GM19455 (cell line): ENCODE measurements at regions not wholly inside any gene's neighbourhood (a gene's known extent, or its start where the extent isn't known, plus 50 kb on each side); places are given as distances from the start of the nearest gene placed in this dataset.

ENCODE experiments used
- ATAC-seq: cut with Tn5 transposase; IDR thresholded peaks from one replicate; pipeline ENCODE4 v1.9.1; 2021; ENCODE audit not compliant: unreplicated experiment

DNA sequence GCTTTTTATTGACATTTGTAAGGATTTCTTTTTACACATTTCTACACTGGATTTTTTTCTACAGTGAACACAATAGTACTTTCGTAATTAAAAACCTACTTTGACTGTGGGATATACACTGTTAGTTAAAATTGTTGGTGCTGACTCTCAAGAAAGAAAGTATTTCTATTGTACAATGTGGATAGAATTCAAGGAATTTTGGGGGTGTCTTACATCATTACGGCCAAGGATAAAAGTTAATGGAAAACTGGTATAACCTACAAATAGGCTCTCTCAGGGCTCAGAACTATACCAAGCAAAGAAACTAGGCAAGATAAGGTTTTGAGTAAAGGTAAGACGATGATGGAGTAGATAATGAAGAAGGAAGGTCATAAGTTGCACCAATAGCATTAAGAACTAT lies 198.4 kb upstream of the PARD3B start:
- ATAC-seq = no peak

DNA sequence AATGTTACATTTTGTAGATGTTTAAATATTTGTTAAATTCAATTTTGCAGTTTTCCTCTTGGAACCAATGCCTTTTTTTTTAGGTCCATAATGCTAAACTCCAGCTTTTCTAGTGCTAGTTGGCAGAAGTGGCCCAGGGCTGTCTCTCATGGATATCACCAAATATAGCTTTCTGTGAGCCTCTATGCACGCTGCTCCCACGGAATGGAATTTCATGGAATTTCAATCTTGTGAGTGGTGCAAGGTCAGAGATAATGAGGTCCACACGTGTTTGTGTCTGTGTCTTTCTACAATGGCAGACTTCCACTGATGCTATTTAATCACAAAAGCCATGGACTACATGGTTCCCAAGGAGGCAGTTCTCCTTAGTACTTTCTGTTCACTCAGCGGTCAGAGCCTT lies 191.5 kb upstream of the PARD3B start:
- no peak for ATAC-seq

DNA sequence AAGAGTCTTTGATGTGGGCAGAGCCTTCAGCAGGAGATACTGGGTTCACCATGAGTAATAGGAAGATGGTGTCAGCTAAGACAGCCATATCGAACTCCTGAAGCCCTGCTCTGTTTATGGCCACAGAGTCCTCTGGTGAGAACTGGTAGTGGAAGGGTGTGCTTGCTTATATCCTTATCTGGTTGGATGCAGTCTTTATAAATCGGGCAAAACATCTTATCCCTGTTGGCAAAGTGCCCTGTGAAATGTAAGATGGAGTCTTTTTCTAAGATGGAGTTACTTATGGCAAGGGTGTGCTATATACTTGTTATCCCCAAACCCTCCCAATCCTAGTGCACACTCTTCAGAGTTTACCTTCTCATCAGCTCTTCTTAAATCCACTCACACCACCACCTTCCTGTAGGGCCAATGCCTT lies 190.8 kb upstream of the PARD3B start:
- ATAC-seq = no peak

DNA sequence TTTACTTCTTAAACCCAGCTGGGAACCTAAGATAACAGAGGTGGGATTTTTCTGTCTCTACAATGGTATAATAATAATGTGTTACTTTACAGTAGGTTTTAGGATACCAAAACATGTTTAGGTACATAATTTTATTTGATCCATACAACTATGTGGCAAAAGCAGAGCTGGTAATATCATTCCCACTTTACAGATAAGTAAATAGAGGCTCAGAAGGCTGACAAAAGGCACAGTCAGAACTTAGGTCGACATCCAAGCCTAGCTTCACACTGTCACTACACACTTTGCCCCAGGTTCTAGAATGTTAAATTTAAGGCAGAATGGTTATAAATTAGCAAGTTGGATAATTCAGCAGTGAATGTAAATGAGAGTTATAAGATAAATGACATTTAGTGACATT lies 189.6 kb upstream of the PARD3B start:
- ATAC-seq = no peak

DNA sequence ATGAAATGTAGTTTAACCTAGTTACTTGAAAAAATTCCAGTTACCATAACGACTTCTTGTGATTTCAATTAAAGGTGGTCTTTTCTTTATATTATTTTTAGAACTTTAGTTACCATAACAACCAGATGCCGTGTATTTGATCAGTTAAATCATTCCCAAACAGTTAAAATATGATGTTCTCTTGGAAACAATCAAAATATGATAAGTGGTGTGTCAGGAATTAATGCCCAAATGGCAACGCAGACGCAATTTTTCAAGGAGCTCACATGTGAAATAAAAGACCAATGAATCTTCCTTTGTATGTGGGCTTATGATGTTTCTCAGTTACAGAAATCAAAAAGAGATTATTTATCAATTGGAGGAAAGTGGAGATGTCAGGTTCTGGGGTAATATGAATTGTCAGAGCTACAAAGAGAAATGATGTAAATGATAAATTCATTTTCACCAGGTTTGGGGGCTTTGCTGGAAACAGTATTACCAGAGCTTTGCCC lies 189.1 kb upstream of the PARD3B start:
- no peak for ATAC-seq

DNA sequence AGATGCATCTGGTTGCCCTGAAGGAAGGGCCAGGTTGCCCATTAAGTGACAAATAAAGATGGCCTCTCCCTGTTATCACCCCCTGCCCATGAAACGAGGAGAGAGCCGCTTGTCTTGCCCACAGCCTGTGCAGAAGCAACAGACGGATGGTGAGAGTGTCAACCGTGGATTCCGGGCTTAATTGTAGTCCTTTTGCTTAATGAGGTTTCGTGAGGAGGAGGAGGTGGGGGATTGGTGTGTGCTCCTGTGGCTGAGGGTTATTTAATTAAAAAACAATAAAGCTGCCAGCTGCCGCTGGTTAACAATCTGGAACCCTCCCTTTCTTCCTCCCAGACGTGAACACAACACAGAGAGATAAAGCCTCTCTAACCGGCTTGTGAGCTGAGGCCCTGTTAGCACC lies 188.0 kb upstream of the PARD3B start:
- no peak for ATAC-seq

DNA sequence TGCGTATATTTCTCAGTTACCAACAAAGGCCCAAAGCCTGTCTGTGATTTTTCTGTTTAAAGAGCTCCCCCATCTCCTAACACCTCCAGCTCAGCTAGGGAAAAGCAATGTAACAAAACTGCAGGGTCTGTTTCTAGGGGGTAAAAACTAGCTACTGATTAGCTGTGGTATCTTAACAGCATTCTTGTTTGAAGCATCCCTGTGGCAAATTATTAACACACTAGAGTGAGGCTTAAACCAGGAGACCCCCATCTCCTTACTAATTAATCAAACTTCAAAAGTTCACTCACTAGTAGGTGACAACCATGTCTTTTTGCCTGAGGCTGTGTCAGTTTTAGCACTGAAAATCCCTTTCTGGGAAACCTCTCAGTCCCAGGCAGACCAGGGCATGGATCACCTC lies 186.2 kb upstream of the PARD3B start:
- ATAC-seq = no peak

DNA sequence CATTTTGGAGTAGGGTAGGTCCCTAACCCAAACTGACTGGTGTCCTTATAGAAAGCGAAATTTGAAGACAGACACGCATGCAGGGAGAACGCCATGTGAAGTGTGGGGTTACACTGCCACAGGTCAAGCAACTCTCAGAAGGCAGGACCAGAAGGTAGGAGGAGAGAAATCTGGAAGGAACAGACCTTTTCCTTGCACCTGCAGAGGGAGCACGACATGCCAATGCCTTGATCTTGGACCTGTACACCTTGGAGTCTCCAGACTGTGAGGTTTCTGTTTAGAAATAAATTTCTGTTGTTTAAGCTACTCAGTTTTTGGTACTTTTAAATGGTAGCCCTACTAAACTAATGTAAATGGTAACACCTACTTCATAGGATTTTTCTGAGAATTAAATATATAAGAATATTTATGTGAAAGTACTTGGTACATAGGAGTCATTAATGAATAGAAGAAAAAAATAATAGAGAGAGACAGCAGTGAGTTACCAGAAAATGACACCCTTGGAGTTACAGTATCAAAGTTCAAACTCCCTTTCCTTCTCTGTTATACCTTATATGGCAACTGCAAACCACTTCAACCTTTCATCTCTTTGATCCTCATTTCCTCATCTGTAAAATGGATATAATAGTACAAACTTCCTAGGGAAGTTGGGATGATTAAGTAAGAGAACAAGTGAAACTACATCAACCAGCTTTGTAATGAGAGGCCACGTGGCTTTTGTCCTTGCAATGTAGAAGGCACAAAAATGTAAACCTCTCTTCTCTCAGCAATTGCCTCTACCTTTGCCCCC lies 184.9 kb upstream of the PARD3B start:
- no peak for ATAC-seq

DNA sequence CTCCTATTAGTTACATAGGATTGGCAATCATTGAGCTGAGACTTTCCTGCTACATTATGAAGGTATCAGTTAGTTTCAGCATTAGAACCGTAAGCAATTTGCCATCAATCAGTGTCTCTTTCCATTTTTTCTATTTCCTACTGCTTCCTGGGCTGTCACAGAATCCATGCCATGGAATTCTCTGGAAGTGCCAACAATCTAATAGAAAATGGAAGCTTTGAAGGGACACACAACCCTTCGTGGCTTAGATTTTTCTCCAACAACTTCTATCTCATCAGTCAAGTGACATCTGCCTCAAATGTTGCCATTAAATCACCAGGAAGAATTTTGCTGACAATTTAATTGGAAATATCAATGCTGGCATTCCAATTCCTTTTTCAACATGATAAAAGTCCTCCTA lies 183.5 kb upstream of the PARD3B start:
- no peak for ATAC-seq

DNA sequence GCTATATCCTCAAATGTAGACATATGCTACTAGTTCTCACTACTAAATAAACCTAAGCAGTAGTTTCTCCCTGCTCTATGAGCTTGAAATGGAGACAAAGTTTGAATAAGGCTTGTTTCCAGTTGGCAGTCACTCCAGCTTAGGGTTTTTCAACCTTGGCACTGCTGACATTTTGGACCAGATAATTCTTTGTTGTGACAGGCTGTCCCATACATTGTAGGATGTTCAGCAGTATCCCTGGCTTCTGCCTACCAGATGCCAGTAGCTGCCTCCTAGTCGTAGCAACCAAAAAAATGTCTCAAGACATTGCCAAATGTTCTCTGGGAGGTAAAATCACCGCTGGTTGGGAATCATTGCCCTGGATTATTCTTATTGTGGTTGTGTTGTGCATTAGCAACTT lies 182.7 kb upstream of the PARD3B start:
- no peak for ATAC-seq

DNA sequence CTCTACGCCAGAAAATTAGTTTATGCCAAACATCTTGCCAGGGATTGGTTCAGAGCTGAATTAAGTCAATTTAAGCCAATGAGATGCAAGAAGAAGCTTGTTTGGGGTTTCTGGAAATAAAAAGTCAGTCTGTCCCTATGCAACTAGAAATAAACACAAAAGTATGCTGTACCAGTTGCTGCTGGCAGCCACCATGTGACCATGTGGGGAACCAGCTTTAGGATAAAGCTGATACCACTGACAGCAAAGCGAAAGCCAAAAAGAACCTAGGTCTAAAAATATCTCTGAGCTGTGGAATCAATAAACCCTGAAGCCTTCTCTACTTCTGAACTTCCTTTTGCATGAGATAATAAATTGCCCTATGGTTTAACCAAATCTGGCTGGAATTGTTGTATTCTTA lies 181.8 kb upstream of the PARD3B start:
- no peak for ATAC-seq

DNA sequence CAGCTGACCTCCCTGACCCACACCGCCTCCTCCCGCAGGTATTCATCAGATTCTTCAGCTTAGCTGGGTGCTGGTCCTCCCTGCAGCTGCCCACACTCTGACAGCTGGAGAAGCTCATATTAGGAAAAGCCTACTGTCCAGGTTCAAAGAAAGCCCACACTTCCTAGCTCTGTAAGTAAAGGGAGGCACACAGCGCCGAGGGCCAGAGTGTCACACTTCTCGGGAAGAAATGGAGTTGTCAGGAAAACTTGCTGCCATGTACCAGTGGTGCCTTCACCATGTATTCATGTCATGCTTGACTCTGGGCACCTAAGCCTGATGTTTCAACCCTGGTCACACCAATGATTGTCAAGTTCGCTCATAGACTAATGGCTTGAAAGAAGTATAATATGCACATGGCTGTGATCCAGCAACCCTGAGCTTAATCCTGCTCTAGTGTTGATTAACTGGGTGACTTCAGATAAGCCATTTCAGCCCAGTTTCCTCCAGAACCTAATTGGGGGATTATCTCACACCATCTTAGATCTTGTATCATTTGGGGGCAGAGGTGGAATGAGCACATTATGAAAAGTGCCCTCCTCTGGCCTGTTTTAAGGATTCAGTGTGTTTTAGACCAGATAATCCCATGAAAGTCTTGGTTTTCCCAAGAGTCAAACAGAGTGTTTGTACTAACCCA lies 180.3 kb upstream of the PARD3B start:
- ATAC-seq = no peak

DNA sequence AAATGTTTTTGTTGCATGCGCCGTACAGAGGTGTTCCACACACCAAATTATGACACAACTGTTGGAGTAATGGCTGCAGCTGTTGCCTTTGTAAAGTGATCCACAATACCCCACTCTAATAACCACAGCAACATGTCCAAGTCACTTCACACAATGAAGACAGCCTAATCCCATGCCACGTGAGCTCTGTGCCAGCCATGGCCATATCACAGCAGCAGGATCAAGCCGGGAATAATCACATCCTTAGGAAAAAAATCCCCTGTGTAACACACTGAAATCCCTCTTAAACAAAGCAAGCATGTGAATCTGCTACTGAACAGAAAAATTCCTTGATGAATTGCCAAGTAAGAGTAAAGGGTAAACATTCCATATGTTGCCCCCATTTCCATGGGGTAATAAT lies 179.5 kb upstream of the PARD3B start:
- no peak for ATAC-seq

DNA sequence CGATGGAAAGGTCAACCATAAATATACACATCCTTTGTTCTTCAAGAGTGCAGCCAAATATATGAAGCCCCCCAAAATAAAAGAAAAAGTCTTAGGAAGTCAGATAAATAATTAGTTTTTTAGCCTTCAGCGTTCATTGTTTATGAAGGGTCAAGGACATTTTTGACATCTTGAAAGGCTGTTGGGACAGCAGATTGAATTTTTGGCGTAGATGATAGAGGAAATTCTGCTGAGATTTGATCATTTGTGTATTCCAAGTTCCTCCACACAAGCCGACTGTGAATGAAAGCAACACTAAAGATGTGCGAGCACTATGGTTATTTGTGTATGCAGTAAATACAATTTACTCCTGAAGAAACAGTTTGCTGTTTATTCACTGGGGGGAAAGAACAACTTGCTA lies 177.8 kb upstream of the PARD3B start:
- no peak for ATAC-seq

DNA sequence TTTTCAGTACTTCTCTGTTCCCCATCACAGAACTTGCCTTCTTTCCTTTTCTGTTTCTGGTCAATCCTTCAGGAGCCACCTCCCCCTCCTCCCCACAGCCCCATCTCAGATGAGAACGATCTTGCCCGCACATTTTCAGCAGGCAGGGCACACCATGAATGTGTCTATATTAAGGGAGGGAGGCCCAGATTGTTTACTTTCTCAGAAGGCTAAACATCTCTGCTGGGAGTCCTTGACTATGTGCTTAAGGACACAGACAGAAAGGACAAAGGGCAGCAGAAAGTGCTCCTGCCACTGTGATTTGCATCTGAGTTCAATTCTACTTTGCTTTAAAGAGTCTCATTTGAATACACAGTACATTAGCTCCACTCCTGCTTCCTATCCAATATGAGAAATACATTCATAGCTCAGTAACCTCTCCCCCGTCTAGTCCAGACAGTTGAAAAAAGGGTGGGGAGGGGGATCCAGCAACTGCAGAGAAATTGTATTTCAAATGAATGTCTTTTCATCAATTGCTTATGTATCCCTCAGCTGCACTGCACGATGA lies 175.0 kb upstream of the PARD3B start:
- no peak for ATAC-seq

DNA sequence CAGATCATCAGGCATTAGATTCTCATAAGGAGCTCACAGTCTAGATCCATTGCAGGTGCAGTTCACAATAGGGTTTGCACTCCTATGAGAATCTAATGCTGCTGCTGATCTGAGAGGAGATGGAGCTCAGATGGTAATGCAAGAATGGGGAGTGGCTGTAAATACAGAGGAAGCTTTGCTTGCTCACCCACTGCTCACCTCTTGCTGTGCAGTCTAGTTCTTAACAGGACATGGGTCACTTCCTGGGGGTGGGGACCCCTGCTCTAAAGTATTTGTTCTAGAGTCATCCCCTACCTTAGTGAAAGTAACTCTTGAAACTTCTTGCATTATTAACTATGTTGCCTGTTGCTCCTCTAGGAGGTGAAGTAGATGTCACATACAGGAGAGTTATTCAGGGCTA lies 171.3 kb upstream of the PARD3B start:
- ATAC-seq = no peak

DNA sequence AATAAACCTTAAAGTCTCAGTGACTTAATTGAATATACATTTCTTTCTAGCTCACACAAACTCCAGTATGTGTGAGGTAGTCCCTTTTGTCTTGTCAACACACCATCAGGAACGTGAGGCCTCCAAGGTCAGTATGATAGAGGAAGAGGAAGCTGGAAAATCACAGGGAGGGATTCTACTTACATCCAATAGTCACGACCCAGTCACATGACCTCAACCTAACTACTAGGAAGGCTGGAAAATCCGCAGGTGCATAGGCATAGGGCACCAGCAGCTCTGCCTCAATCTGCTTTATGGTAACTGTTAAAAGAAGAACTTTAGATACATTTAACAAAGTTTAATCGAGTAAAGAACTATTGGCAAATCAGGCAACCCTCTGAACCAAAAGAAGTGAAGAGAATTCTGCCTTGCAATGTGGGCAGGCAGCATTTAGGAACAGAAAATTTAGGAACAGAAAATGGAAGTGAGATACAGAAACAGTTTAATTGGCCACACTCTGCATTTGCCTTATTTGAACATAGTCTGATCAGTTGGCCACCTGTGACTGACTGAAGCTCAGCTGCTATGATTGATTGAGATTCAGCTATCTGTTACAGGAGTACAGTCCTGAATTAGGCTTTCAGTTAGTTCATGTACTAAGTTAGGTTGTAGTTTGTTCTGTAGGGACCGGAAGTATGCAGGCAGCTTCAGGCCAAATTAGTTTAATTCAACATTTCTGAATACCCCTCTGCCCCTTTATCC lies 165.0 kb upstream of the PARD3B start:
- no peak for ATAC-seq

DNA sequence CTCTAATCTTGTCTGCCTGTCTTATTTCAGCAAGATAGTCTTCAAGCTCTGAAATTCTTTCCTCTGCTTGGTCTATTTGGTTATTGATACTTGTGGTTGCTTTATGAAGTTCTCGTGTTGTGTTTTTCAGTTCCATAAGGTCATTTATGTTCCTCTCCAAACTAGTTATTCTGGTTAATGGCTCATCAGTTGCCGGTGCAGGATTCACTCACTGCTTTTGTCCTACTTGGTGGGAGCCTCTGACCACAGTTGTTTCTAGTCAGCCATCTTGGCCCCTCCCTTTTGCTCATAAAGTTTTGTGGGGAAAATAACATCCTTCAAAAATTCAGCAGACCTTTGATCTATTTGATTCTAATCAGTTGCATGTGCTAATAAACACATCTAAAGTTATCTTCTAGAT lies 158.6 kb upstream of the PARD3B start:
- no peak for ATAC-seq

DNA sequence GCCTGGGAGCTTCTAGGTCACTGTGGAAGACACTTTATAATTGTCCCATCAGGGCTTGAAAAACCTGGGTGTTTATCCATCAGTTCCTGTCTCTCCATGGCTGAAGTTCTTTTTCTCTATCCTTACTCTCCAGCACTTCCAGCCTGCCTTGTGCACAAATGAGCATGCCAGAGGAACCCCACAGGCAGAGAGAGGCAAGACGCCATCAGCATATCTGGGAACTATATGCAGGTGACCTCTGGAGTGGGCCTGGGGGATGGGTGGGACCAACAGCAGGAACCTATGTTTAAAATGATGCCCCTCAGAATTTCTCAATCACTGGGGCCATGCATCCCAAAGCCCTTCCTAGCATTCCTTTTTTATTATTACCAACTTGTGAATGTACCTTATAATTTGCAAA lies 156.2 kb upstream of the PARD3B start:
- no peak for ATAC-seq

DNA sequence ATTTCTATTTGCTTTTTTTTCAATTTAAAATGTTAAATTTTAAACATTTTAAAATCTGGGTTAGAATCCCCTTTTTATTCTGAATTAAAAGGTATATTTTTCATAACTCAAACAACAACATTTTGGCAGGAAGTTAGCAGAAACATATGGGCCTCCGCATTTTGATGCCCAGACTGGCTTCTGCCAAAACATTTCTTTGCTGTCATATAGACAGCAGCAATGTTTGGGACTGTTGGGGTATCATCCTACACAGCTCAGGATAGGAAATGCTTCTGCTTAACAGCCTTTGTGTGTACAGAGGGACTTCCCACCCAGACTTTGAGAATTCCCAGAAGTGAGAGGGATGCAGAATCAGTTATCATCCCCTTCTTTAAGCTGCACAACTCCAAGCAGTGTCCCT lies 155.4 kb upstream of the PARD3B start:
- no peak for ATAC-seq

DNA sequence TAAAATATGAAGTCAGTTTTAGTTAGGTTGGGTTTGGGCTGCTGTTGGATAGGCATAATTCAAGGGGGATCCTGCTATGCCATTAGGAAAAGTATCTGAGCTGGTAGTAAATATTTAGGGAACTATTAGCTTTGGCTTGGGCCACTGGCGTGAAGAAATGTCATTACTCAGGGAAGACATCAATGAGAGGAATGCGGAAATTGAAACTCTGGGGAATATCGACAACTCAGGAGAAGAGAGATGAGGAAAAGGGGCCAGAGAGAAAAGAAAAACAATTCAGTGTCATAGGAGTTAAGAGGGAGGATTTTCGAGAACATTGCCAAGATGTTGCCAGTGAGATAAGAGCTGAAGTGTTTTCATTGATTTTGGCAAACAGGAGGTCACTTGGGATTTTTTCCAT lies 149.7 kb upstream of the PARD3B start:
- ATAC-seq = no peak

DNA sequence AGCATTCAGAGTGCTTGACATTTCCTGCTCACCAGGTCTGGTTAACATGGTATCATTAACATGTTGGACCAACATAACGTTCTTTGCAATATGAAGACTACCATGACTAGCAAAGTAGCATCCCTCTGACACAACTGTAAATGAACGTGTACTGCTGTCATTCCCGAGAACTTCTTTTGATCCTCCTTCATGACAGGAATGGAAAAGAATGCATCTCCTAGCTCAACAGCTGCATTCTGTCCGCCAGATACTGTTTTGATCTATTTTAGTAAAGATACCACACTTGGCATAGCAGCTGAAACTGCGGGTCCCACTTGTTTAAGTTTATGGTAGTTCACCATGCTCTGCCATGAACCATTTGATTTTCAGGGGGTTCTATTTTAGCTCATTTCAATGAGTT lies 144.2 kb upstream of the PARD3B start:
- no peak for ATAC-seq
